IMR-90 (cell line): ENCODE measurements at regions not wholly inside any gene's neighbourhood (a gene's known extent, or its start where the extent isn't known, plus 50 kb on each side); places are given as distances from the start of the nearest gene placed in this dataset.

ENCODE experiments used
- ATAC-seq: fragments of 200-7000 bp; cut with Tn5 transposase; 2 replicates; pipeline ENCODE4 v1.9.1; 2020; ENCODE audit warnings: low read depth, mild to moderate bottlenecking, moderate library complexity
- BruUV-seq: library from RNA; stranded (reverse); fragments of 400-500 nt; replicated peaks from 2 replicates; lab custom pipeline; 2021; lab: Mats Ljungman, UMichigan
- CTCF ChIA-PET: fragments of 300-600 bp; formaldehyde crosslinking; extraction: SDS; loops from one replicate; lab custom pipeline; 2021; ENCODE audit warnings: antibody characterized with exemption; lab: Yijun Ruan, JAX
- POLR2A ChIA-PET: fragments of 300-600 bp; sonication (Branson Sonifier 250); formaldehyde crosslinking; loops from one replicate; lab custom pipeline; 2022; ENCODE audit warnings: antibody characterized with exemption; ENCODE audit not compliant: unreplicated experiment; lab: Charles Lee
- DNase-seq: peaks from one replicate; pipeline ENCODE4 v3.0.0; 2013
- H2AFZ ChIP-seq: replicated peaks from 2 replicates; pipeline ENCODE3; 2013; ENCODE audit warnings: low read length, mild to moderate bottlenecking; ENCODE audit not compliant: poor library complexity
- H2AK5ac ChIP-seq: 2 replicates; pipeline ENCODE4 v1.6.1; 2013; ENCODE audit warnings: low read depth, low read length, inconsistent platforms
- H2AK9ac ChIP-seq: replicated peaks from 2 replicates; pipeline ENCODE3; 2013; ENCODE audit warnings: mild to moderate bottlenecking, low read depth, low read length, moderate library complexity; ENCODE audit not compliant: poor library complexity
- H2BK120ac ChIP-seq: 2 replicates; pipeline ENCODE4 v1.6.1; 2013; ENCODE audit warnings: low read depth, low read length, inconsistent platforms
- H2BK15ac ChIP-seq: 3 replicates; pipeline ENCODE4 v1.6.1; 2013; ENCODE audit warnings: low read depth, low read length, inconsistent platforms
- H2BK20ac ChIP-seq: 2 replicates; pipeline ENCODE4 v1.6.1; 2013; ENCODE audit warnings: low read depth, mild to moderate bottlenecking, inconsistent platforms, low read length, moderate library complexity
- H2BK5ac ChIP-seq: 2 replicates; pipeline ENCODE4 v1.6.1; 2013; ENCODE audit warnings: mild to moderate bottlenecking, low read depth, low read length, inconsistent platforms; ENCODE audit not compliant: poor library complexity, severe bottlenecking
- H3K14ac ChIP-seq: replicated peaks from 2 replicates; pipeline ENCODE4 v1.6.1; 2013; ENCODE audit warnings: low read depth, low read length, inconsistent platforms
- H3K18ac ChIP-seq: 2 replicates; pipeline ENCODE4 v1.6.1; 2013; ENCODE audit warnings: low read depth, low read length, control low read depth
- H3K23ac ChIP-seq: 2 replicates; pipeline ENCODE4 v1.6.1; 2013; ENCODE audit warnings: low read depth, low read length, inconsistent platforms
- H3K27ac ChIP-seq: 2 replicates; pipeline ENCODE4 v1.5.1; 2013; ENCODE audit warnings: mild to moderate bottlenecking, control low read depth, low read length; ENCODE audit not compliant: insufficient read depth
- H3K27me3 ChIP-seq: 2 replicates; pipeline ENCODE4 v1.6.1; 2013; ENCODE audit warnings: low read length; ENCODE audit not compliant: control insufficient read depth, insufficient read depth
- H3K36me3 ChIP-seq: 2 replicates; pipeline ENCODE4 v1.6.1; 2013; ENCODE audit warnings: low read length, mixed read lengths; ENCODE audit not compliant: control insufficient read depth, insufficient read depth
- H3K4ac ChIP-seq: 2 replicates; pipeline ENCODE4 v1.6.1; 2013; ENCODE audit warnings: low read depth, low read length, inconsistent platforms
- H3K4me1 ChIP-seq: 2 replicates; pipeline ENCODE4 v1.6.1; 2013; ENCODE audit warnings: low read length, mixed read lengths; ENCODE audit not compliant: control insufficient read depth, insufficient read depth
- H3K4me2 ChIP-seq: 2 replicates; pipeline ENCODE4 v1.6.1; 2013; ENCODE audit warnings: low read depth, mild to moderate bottlenecking, control low read depth, low read length, moderate library complexity
- H3K4me3 ChIP-seq: 2 replicates; pipeline ENCODE4 v1.5.1; 2013; ENCODE audit warnings: low read depth, mild to moderate bottlenecking, control low read depth, low read length, moderate library complexity; ENCODE audit not compliant: insufficient read depth
- H3K56ac ChIP-seq: 2 replicates; pipeline ENCODE4 v1.6.1; 2013; ENCODE audit warnings: low read length, inconsistent platforms; ENCODE audit not compliant: insufficient read depth; ENCODE audit errors: extremely low read depth
- H3K79me1 ChIP-seq, 2 experiments: 2 replicates each; pipeline ENCODE4 v1.6.1; 2013; ENCODE audit warnings: low read length in 2 of 2, inconsistent platforms in 1 of 2, low read depth in 1 of 2
- H3K9ac ChIP-seq: 2 replicates; pipeline ENCODE4 v1.6.1; 2013; ENCODE audit warnings: low read depth, low read length, control low read depth
- H3K9me1 ChIP-seq: 2 replicates; pipeline ENCODE4 v1.6.1; 2013; ENCODE audit warnings: low read length, inconsistent platforms; ENCODE audit not compliant: insufficient read depth
- H3K9me3 ChIP-seq: 2 replicates; pipeline ENCODE4 v1.6.1; 2013; ENCODE audit warnings: low read length; ENCODE audit not compliant: control insufficient read depth, insufficient read depth
- H4K20me1 ChIP-seq: 2 replicates; pipeline ENCODE4 v1.6.1; 2013; ENCODE audit warnings: low read length, inconsistent platforms; ENCODE audit not compliant: insufficient read depth
- H4K5ac ChIP-seq: 2 replicates; pipeline ENCODE4 v1.6.1; 2013; ENCODE audit warnings: mild to moderate bottlenecking, low read depth, low read length, control low read depth
- H4K8ac ChIP-seq, 2 experiments: 2 replicates each; pipeline ENCODE4 v1.6.1; 2013; ENCODE audit warnings: low read depth in 2 of 2, low read length in 2 of 2, control low read depth in 1 of 2, inconsistent platforms in 1 of 2
- H4K91ac ChIP-seq: 2 replicates; pipeline ENCODE4 v1.6.1; 2013; ENCODE audit warnings: low read depth, low read length, inconsistent platforms; ENCODE audit not compliant: insufficient read depth
- BHLHE40 ChIP-seq: fragments of 150-350 bp; IDR thresholded peaks from 2 replicates; pipeline ENCODE4 v1.6.1; 2016; ENCODE audit warnings: mild to moderate bottlenecking, low read depth, low read length
- MXI1 ChIP-seq: IDR thresholded peaks from 2 replicates; pipeline ENCODE4 v1.6.1; 2012; ENCODE audit warnings: low read depth, mild to moderate bottlenecking, low read length, moderate library complexity, borderline replicate concordance
- RAD21 ChIP-seq: IDR thresholded peaks from 2 replicates; pipeline ENCODE4 v1.6.1; 2012; ENCODE audit warnings: low read length, improper control_type of control experiment
- RCOR1 ChIP-seq: IDR thresholded peaks from 2 replicates; pipeline ENCODE4 v1.6.1; 2012; ENCODE audit warnings: mild to moderate bottlenecking, low read length, improper control_type of control experiment; ENCODE audit not compliant: insufficient replicate concordance
- WGBS, 2 experiments: methylation state at CpG; one replicate each; pipeline versions ENCODE4 v1.1.5 to v1.1.7; 2013; ENCODE audit warnings: missing lambda C conversion rate in 2 of 2; ENCODE audit not compliant: insufficient read length in 1 of 2; ENCODE audit errors: extremely low coverage in 2 of 2; 5-methylcytosine and 5-hydroxymethylcytosine counted together
- dilution Hi-C: fragments of 300-500 bp; cut with HindIII; formaldehyde crosslinking; loops from one replicate; pipeline ENCODE4 v1.14.3; 2018; ENCODE audit warnings: low sequenced_read_pairs; ENCODE audit not compliant: unreplicated experiment
- in situ Hi-C: fragments of 300-500 bp; cut with MboI; formaldehyde crosslinking; loops from 3 replicates; pipeline ENCODE4 v1.14.3; 2019; ENCODE audit warnings: low sequenced_read_pairs, inconsistent platforms, mixed read lengths
- intact Hi-C: fragments of 100-400 bp; cut with micrococcal nuclease; formaldehyde crosslinking; loops from 2 replicates; pipeline ENCODE4 v1.10.0; 2022
- TF ChIP-seq, protein P1 (sequence below): fragments of 150-350 bp; IDR thresholded peaks from 2 replicates; pipeline ENCODE4 v1.6.1; 2016; ENCODE audit warnings: low read depth, mild to moderate bottlenecking, low read length, moderate library complexity, borderline replicate concordance
- TF ChIP-seq, protein P2 (sequence below): fragments of 150-350 bp; IDR thresholded peaks from 2 replicates; pipeline ENCODE4 v1.6.1; 2017; ENCODE audit warnings: mild to moderate bottlenecking, antibody characterized with exemption, low read length, low read depth

DNA sequence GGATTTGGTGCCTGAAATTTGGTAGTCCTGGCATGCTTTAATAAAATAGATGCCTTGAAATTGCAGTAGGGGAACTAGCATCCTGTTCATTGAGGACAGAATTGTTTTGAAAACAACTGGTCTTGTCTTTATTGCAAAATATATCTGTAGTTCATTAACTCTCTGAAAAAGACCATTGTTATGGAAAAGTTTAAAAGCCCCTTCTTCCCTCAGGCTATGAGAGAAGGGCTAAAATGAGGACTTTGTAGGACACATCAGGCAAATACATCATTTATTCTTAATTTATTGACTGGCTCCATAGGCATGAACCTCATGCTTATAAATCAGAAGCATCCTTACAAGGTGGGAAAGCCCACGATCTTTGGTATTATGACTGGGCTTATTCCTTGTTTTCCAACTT lies 221.0 kb upstream of the CBLB start:
- H2BK5ac ChIP-seq = no peak overlapping the region
- H3K4me3 ChIP-seq = no peak overlapping the region
- H3K56ac ChIP-seq = no peak overlapping the region
- no peak for ATAC-seq
- no peak overlapping the region for H3K14ac ChIP-seq
- H3K27me3 ChIP-seq = no peaks in the 10 kb centered on the region
- no peak for DNase-seq
- no CpG with 5 or more reads among the region's 1 CpG for WGBS, 2 experiments
- no peak overlapping the region for H4K8ac ChIP-seq
- no peak overlapping the region for H3K9ac ChIP-seq
- H2AK9ac ChIP-seq = no peak overlapping the region
- no peaks in the 10 kb centered on the region for H3K9me1 ChIP-seq
- H3K18ac ChIP-seq = no peak overlapping the region
- ChIA-PET CTCF (no interaction called here), POLR2A (no interaction called here)
- no peak overlapping the region for H2BK15ac ChIP-seq
- no peaks in the 10 kb centered on the region for H4K20me1 ChIP-seq
- no peak overlapping the region for H4K91ac ChIP-seq
- no TSS peak for BruUV-seq
- H3K36me3 ChIP-seq = no peaks in the 10 kb centered on the region
- TF ChIP-seq, protein P1, sequence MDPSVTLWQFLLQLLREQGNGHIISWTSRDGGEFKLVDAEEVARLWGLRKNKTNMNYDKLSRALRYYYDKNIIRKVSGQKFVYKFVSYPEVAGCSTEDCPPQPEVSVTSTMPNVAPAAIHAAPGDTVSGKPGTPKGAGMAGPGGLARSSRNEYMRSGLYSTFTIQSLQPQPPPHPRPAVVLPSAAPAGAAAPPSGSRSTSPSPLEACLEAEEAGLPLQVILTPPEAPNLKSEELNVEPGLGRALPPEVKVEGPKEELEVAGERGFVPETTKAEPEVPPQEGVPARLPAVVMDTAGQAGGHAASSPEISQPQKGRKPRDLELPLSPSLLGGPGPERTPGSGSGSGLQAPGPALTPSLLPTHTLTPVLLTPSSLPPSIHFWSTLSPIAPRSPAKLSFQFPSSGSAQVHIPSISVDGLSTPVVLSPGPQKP = no peak
- no peak for TF ChIP-seq BHLHE40
- TF ChIP-seq, protein P2, sequence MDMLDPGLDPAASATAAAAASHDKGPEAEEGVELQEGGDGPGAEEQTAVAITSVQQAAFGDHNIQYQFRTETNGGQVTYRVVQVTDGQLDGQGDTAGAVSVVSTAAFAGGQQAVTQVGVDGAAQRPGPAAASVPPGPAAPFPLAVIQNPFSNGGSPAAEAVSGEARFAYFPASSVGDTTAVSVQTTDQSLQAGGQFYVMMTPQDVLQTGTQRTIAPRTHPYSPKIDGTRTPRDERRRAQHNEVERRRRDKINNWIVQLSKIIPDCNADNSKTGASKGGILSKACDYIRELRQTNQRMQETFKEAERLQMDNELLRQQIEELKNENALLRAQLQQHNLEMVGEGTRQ = no peak
- no peak for TF ChIP-seq RCOR1
- TF ChIP-seq MXI1 = no peak
- TF ChIP-seq RAD21 = no peak
- no peak overlapping the region for H3K27ac ChIP-seq
- H2AK5ac ChIP-seq = no peak overlapping the region
- in situ Hi-C loops (no loop called here), dilution Hi-C loops (no loop called here), intact Hi-C loops (no loop called here)
- H2AFZ ChIP-seq = no peak overlapping the region
- no peak overlapping the region for H4K5ac ChIP-seq
- no peaks in the 10 kb centered on the region; the same call in 1 of the 2 replicates for H3K4me1 ChIP-seq
- H3K9me3 ChIP-seq = no peaks in the 10 kb centered on the region
- no peak overlapping the region for H3K4ac ChIP-seq
- no peak overlapping the region for H2BK20ac ChIP-seq
- no peaks in the 10 kb centered on the region for H3K79me1 ChIP-seq
- H3K4me2 ChIP-seq = no peak overlapping the region
- no peak overlapping the region for H2BK120ac ChIP-seq
- no peak overlapping the region for H3K23ac ChIP-seq
